SK-N-MC (cell line): ENCODE measurements at regions not wholly inside any gene's neighbourhood (a gene's known extent, or its start where the extent isn't known, plus 50 kb on each side); places are given as distances from the start of the nearest gene placed in this dataset.

Experiments
- DNase-seq: peaks from one replicate; pipeline ENCODE4 v3.0.0-alpha.2; 2011; ENCODE audit warnings: low read depth, low spot score
- H3K27ac ChIP-seq: fragments of 200-600 bp; sonication (generic); 2 replicates; pipeline ENCODE4 v1.5.1; 2016; ENCODE audit warnings: mixed run types
- H3K36me3 ChIP-seq: fragments of 200-600 bp; sonication (generic); 2 replicates; pipeline ENCODE4 v1.6.1; 2017; ENCODE audit warnings: antibody characterized with exemption, low read length, mixed read lengths; ENCODE audit not compliant: insufficient read depth
- H3K4me3 ChIP-seq: fragments of 200-600 bp; sonication (generic); 2 replicates; pipeline ENCODE4 v1.5.1; 2016
- H3K9ac ChIP-seq: fragments of 200-600 bp; sonication (generic); 2 replicates; pipeline ENCODE4 v1.8.0; 2017; ENCODE audit warnings: mixed run types, mixed read lengths; ENCODE audit not compliant: insufficient read length
- H3K9me3 ChIP-seq: fragments of 200-600 bp; sonication (generic); 2 replicates; pipeline ENCODE4 v1.6.1; 2017; ENCODE audit warnings: low read depth, mild to moderate bottlenecking, antibody characterized with exemption, low read length, moderate library complexity, mixed read lengths
- EZH2 ChIP-seq: fragments of 200-600 bp; sonication (generic); IDR thresholded peaks from one replicate; pipeline ENCODE4 v1.6.1; 2017; ENCODE audit warnings: antibody characterized with exemption
- FOXP2 ChIP-seq: optimal IDR thresholded peaks from 2 replicates; pipeline ENCODE3; 2011; ENCODE audit warnings: mild to moderate bottlenecking, moderate library complexity; ENCODE audit not compliant: insufficient read depth; ENCODE audit errors: extremely low read length, control extremely low read depth
- POLR2AphosphoS5 ChIP-seq: IDR thresholded peaks from 2 replicates; pipeline ENCODE4 v1.6.1; 2012; ENCODE audit warnings: mild to moderate bottlenecking, low read depth, low read length, borderline replicate concordance

GRCh38 chr15:46242935-46243334, 608.1 kb downstream of the SQOR start:
- Histone ChIP-seq H3K36me3 (no peaks in the 10 kb centered on the region), H3K27ac (no peak overlapping the region)

GRCh38 chr15:46251903-46252302, 617.1 kb downstream of the SQOR start:
- no peaks in the 10 kb centered on the region for H3K9me3 ChIP-seq
- DNase-seq = no peak
- H3K27ac ChIP-seq = no peak overlapping the region
- H3K9ac ChIP-seq = no peak overlapping the region
- no peaks in the 10 kb centered on the region for H3K36me3 ChIP-seq
- no peak for TF ChIP-seq FOXP2
- no peak for TF ChIP-seq POLR2AphosphoS5
- no peak for TF ChIP-seq EZH2
- H3K4me3 ChIP-seq = no peak overlapping the region

More at GRCh38 chr15:46242935-46243334, 608.1 kb downstream of the SQOR start:
- no peak overlapping the region for H3K4me3 ChIP-seq
- no peak overlapping the region for H3K9ac ChIP-seq
- DNase-seq = no peak
- H3K9me3 ChIP-seq = no peaks in the 10 kb centered on the region
- TF ChIP-seq EZH2 (no peak), FOXP2 (no peak), POLR2AphosphoS5 (no peak)

GRCh38 chr15:46258056-46258455, 623.2 kb downstream of the SQOR start:
- no peak overlapping the region for H3K9ac ChIP-seq
- H3K36me3 ChIP-seq = no peaks in the 10 kb centered on the region
- H3K9me3 ChIP-seq = no peaks in the 10 kb centered on the region
- no peak overlapping the region for H3K4me3 ChIP-seq
- TF ChIP-seq POLR2AphosphoS5 = no peak
- TF ChIP-seq EZH2 = no peak
- TF ChIP-seq FOXP2 = no peak
- no peak for DNase-seq
- no peak overlapping the region for H3K27ac ChIP-seq

DNA sequence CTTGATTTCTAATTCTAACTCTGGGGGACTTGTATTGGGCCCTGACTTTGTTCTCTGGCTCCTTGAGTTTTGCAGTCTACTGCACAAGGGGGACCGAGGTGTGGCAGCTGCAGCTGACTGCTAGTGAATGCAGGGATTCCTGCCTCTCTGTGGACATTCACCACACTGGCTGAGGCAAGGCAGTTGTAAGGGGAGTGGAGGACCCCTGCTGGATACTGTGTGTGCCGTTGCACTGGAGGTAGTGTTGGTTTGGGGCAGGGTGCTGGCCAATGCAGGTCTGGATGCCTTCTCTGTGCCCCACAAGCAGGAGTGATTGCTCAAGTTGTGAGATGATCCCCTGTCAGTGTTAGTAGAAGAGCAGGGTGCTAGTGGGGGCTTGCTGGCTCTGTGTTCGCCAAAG, 626.1 kb downstream of the SQOR start:
- Histone ChIP-seq H3K4me3 (no peak overlapping the region), H3K9me3 (no peaks in the 10 kb centered on the region), H3K36me3 (no peaks in the 10 kb centered on the region), H3K27ac (no peak overlapping the region), H3K9ac (no peak overlapping the region)
- TF ChIP-seq EZH2 (no peak), POLR2AphosphoS5 (no peak), FOXP2 (no peak)
- no peak for DNase-seq

- H3K4me3 ChIP-seq = no peak overlapping the region
- DNase-seq = no peak
- H3K36me3 ChIP-seq = no peaks in the 10 kb centered on the region
Measured at GRCh38 chr15:46265664-46266347, 631.0 kb downstream of the SQOR start.

GRCh38 chr15:46266661-46267060, 631.8 kb downstream of the SQOR start:
- Histone ChIP-seq H3K27ac (no peak overlapping the region), H3K9me3 (no peaks in the 10 kb centered on the region), H3K4me3 (no peak overlapping the region), H3K36me3 (no peaks in the 10 kb centered on the region), H3K9ac (no peak overlapping the region)
- TF ChIP-seq POLR2AphosphoS5 (no peak), EZH2 (no peak), FOXP2 (no peak)
- DNase-seq = no peak

More at GRCh38 chr15:46265664-46266347, 631.0 kb downstream of the SQOR start:
- Histone ChIP-seq H3K27ac (no peak overlapping the region), H3K9me3 (no peaks in the 10 kb centered on the region), H3K9ac (no peak overlapping the region)
- TF ChIP-seq FOXP2 (no peak), POLR2AphosphoS5 (no peak), EZH2 (no peak)

GRCh38 chr15:46270481-46271147, 635.8 kb downstream of the SQOR start:
- Histone ChIP-seq H3K27ac (no peak overlapping the region), H3K9ac (no peak overlapping the region), H3K9me3 (no peaks in the 10 kb centered on the region), H3K4me3 (no peak overlapping the region), H3K36me3 (no peaks in the 10 kb centered on the region)
- TF ChIP-seq EZH2 = no peak
- TF ChIP-seq POLR2AphosphoS5 = no peak
- TF ChIP-seq FOXP2 = no peak
- DNase-seq = no peak

DNA sequence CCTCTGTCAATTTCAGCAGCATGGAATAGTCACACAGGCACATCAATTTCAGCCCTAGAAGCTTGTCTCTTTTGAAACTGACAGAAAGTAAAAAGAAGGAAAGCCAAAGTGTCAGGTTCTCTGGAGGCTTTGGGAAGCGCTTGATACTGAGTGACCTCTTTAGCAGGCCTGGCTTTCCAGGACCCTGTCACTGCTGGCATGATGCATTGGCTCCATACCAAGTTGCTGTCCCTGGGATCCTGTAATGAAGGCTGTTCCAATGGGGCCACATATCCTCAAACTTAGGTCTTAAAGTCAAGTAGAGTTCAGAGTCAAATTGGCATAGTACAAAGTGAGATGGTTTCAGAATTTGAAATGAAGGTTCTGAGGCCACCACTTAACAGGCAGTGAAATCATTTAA, 640.9 kb downstream of the SQOR start:
- Histone ChIP-seq H3K9ac (no peak overlapping the region), H3K9me3 (no peaks in the 10 kb centered on the region), H3K36me3 (no peaks in the 10 kb centered on the region), H3K27ac (no peak overlapping the region), H3K4me3 (no peak overlapping the region)
- DNase-seq = no peak
- TF ChIP-seq EZH2 = no peak
- TF ChIP-seq FOXP2 = no peak
- no peak for TF ChIP-seq POLR2AphosphoS5

DNA sequence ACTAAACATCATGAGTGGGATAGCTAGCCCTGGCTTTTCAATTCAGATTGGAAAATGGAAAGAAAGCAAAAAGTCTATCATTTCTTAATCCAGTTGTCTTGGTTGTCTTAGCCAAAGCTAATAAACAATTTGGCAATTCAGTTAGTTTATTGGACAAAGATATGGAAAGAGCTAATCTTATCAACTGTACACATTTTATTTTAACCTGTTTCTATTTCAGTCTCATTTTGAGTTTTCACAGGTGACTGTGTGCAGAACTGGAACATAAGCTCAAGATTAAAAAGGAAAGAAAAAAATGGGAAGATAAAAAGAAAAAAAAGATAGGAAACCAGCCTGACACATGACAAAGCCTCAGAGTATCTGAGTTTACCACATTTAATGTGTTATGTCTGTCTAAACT, 642.6 kb downstream of the SQOR start:
- TF ChIP-seq FOXP2 (no peak), POLR2AphosphoS5 (no peak), EZH2 (no peak)
- DNase-seq = no peak
- no peak overlapping the region for H3K9ac ChIP-seq
- no peaks in the 10 kb centered on the region for H3K36me3 ChIP-seq
- H3K27ac ChIP-seq = no peak overlapping the region
- H3K4me3 ChIP-seq = no peak overlapping the region
- no peaks in the 10 kb centered on the region for H3K9me3 ChIP-seq
